ENCODE measurements at regions not wholly inside any gene's neighbourhood (a gene's known extent, or its start where the extent isn't known, plus 50 kb on each side); places are given as distances from the start of the nearest gene placed in this dataset.
A peak's percentile ranks its signal among the peaks of the same experiment; 100 is the strongest.

GRCh38 chr6:20313960-20314530 is 87.6 kb upstream of the E2F3 start:
- TF ChIP-seq MYC (IDR thresholded peaks at IDR 0.05; ENCODE audit: low read depth, low read length) (no peak), CTCF (IDR thresholded peaks at IDR 0.05; ENCODE audit: low read depth, low read length) (no peak), POLR2A (IDR thresholded peaks at IDR 0.05; ENCODE audit: extremely low read depth, insufficient read length) (no peak), MAX (IDR thresholded peaks at IDR 0.05; ENCODE audit: low read depth, low read length) (no peak)
- H3K4me3 ChIP-seq (ENCODE audit: low read depth, low read length), result no peak overlapping the region
- DNase-seq (ENCODE audit: low read depth), result no peak

GRCh38 chr6:20314866-20315845 is 86.5 kb upstream of the E2F3 start:
- TF ChIP-seq POLR2A (IDR thresholded peaks at IDR 0.05; ENCODE audit: extremely low read depth, insufficient read length) (no peak), CTCF (IDR thresholded peaks at IDR 0.05; ENCODE audit: low read depth, low read length) (no peak), MAX (IDR thresholded peaks at IDR 0.05; ENCODE audit: low read depth, low read length) (no peak), MYC (IDR thresholded peaks at IDR 0.05; ENCODE audit: low read depth, low read length) (no peak)
- DNase-seq (ENCODE audit: low read depth), result no peak
- H3K4me3 ChIP-seq (ENCODE audit: low read depth, low read length), result no peak overlapping the region

GRCh38 chr6:20317430-20317829 is 84.2 kb upstream of the E2F3 start:
- no peak for TF ChIP-seq MAX (IDR thresholded peaks at IDR 0.05; ENCODE audit: low read depth, low read length)
- TF ChIP-seq POLR2A (IDR thresholded peaks at IDR 0.05; ENCODE audit: extremely low read depth, insufficient read length), result no peak
- TF ChIP-seq MYC (IDR thresholded peaks at IDR 0.05; ENCODE audit: low read depth, low read length), result no peak
- no peak overlapping the region for H3K4me3 ChIP-seq (ENCODE audit: low read depth, low read length)
- DNase-seq (ENCODE audit: low read depth), result no peak

- H3K4me3 ChIP-seq (ENCODE audit: low read depth, low read length), result peak overlapping the region; percentile 58
- no peak for DNase-seq (ENCODE audit: low read depth)
- TF ChIP-seq POLR2A (IDR thresholded peaks at IDR 0.05; ENCODE audit: extremely low read depth, insufficient read length) (no peak), MYC (IDR thresholded peaks at IDR 0.05; ENCODE audit: low read depth, low read length) (no peak), CTCF (IDR thresholded peaks at IDR 0.05; ENCODE audit: low read depth, low read length) (no peak), MAX (IDR thresholded peaks at IDR 0.05; ENCODE audit: low read depth, low read length) (no peak)
Observed at GRCh38 chr6:20318851-20319387, 82.8 kb upstream of the E2F3 start.

- peak; percentile 92 for DNase-seq (ENCODE audit: low read depth)
Observed at GRCh38 chr6:20319520-20320357, 81.9 kb upstream of the E2F3 start.

More at GRCh38 chr6:20319520-20320357, 81.9 kb upstream of the E2F3 start:
- H3K4me3 ChIP-seq (ENCODE audit: low read depth, low read length), result peak overlapping the region; percentile 58
- no peak for TF ChIP-seq POLR2A (IDR thresholded peaks at IDR 0.05; ENCODE audit: extremely low read depth, insufficient read length)
- no peak for TF ChIP-seq CTCF (IDR thresholded peaks at IDR 0.05; ENCODE audit: low read depth, low read length)
- TF ChIP-seq MAX (IDR thresholded peaks at IDR 0.05; ENCODE audit: low read depth, low read length), result no peak
- no peak for TF ChIP-seq MYC (IDR thresholded peaks at IDR 0.05; ENCODE audit: low read depth, low read length)

Data from NB4 (cell line).